CD4-positive, alpha-beta T cell treated with Interleukin-17A for 1 hour (primary cell): ENCODE measurements at regions not wholly inside any gene's neighbourhood (a gene's known extent, or its start where the extent isn't known, plus 50 kb on each side); places are given as distances from the start of the nearest gene placed in this dataset.
"Not testable (repeated sequence)": the region's sequence is repeated elsewhere in the genome, so short reads cannot be mapped to it uniquely, and the experiment has no call there.

Experiments used
- DNase-seq: peaks from one replicate; pipeline ENCODE4 v3.0.0-alpha.2; 2020

- no peak for DNase-seq
These were observed 229.8 kb downstream of the VAPA start for GRCh38 chr18:10143596-10143995.

- no peak for DNase-seq
These were observed 231.7 kb downstream of the VAPA start for GRCh38 chr18:10145546-10145945.

GRCh38 chr18:10147226-10147625 is 233.4 kb downstream of the VAPA start:
- DNase-seq, result no peak

- DNase-seq, result no peak
These were observed 233.9 kb downstream of the VAPA start for GRCh38 chr18:10147752-10148151.

GRCh38 chr18:10148189-10148929 is 234.5 kb downstream of the VAPA start:
- no peak for DNase-seq

GRCh38 chr18:10149768-10150556 is 236.1 kb downstream of the VAPA start:
- DNase-seq, result no peak

- DNase-seq, result not testable (repeated sequence)
These were observed 236.8 kb downstream of the VAPA start for GRCh38 chr18:10150576-10150975.

- no peak for DNase-seq
These were observed 238.7 kb downstream of the VAPA start for GRCh38 chr18:10152475-10152874.

- DNase-seq, result no peak
These were observed 240.3 kb downstream of the VAPA start for GRCh38 chr18:10153924-10154752.

- no peak for DNase-seq
These were observed 243.9 kb downstream of the VAPA start for GRCh38 chr18:10157706-10158105.

- DNase-seq, result no peak
These were observed 246.4 kb downstream of the VAPA start for GRCh38 chr18:10160251-10160650.

- no peak for DNase-seq
These were observed 247.5 kb downstream of the VAPA start for GRCh38 chr18:10161315-10161714.

- DNase-seq, result no peak
These were observed 248.5 kb downstream of the VAPA start for GRCh38 chr18:10162340-10162739.

- DNase-seq, result no peak
These were observed 250.7 kb downstream of the VAPA start for GRCh38 chr18:10164271-10165071.

GRCh38 chr18:10166164-10166807 is 252.5 kb downstream of the VAPA start:
- DNase-seq, result no peak

GRCh38 chr18:10167759-10168158 is 253.9 kb downstream of the VAPA start:
- DNase-seq, result no peak

- DNase-seq, result no peak
These were observed 254.7 kb downstream of the VAPA start for GRCh38 chr18:10168477-10168876.

GRCh38 chr18:10169064-10169562 is 255.3 kb downstream of the VAPA start:
- DNase-seq, result no peak

- DNase-seq, result no peak
These were observed 256.0 kb downstream of the VAPA start for GRCh38 chr18:10169814-10170213.

GRCh38 chr18:10170375-10170774 is 256.6 kb downstream of the VAPA start:
- DNase-seq, result no peak

- DNase-seq, result not testable (repeated sequence)
These were observed 261.5 kb downstream of the VAPA start for GRCh38 chr18:10175333-10175732.

GRCh38 chr18:10179326-10179725 is 265.5 kb downstream of the VAPA start:
- not testable (repeated sequence) for DNase-seq
